ENCODE measurements at regions not wholly inside any gene's neighbourhood (a gene's known extent, or its start where the extent isn't known, plus 50 kb on each side); places are given as distances from the start of the nearest gene placed in this dataset.

GRCh38 chr2:175726223-175726622, 275.8 kb downstream of the LNPK start (continued):
- no peak for TF ChIP-seq GABPA (IDR thresholded peaks at IDR 0.05; ENCODE audit: borderline replicate concordance, insufficient read depth, low read length)

All from H1 (cell line).